A549 (cell line): ENCODE measurements at regions not wholly inside any gene's neighbourhood (a gene's known extent, or its start where the extent isn't known, plus 50 kb on each side); places are given as distances from the start of the nearest gene placed in this dataset.

Source experiments
- ATAC-seq, 2 experiments: fragments of 200-7000 bp in 1 of 2; fragments of >200 bp in 1 of 2; cut with Nextera tagmentation in 1 of 2; cut with Tn5 transposase in 1 of 2; 3 replicates each; pipeline versions ENCODE4 v1.8.0 to v1.9.1; 2018 to 2020; ENCODE audit warnings: mild to moderate bottlenecking in 1 of 2, moderate library complexity in 1 of 2
- CTCF ChIA-PET: fragments of 300-600 bp; sonication (Branson Sonifier 250); formaldehyde crosslinking; extraction: SDS; loops from one replicate; lab custom pipeline; 2021; ENCODE audit warnings: antibody characterized with exemption, inconsistent platforms; lab: Yijun Ruan, JAX
- POLR2A ChIA-PET: fragments of 350-600 bp; formaldehyde crosslinking; extraction: SDS; loops from one replicate; lab custom pipeline; 2021; ENCODE audit warnings: antibody characterized with exemption, inconsistent platforms; lab: Yijun Ruan, JAX
- DNase-seq, 2 experiments: peaks; one replicate each; pipeline versions ENCODE4 v3.0.0 to v3.0.0-alpha.2; 2011 to 2016; ENCODE audit warnings: low read depth in 1 of 2, low spot score in 1 of 2
- FAIRE-seq: peaks from 2 replicates; lab custom pipeline; 2011; peaks lifted over from hg19 to GRCh38; lab: Jason Lieb, UNC
- H3K27ac ChIP-seq, 2 experiments: fragments of >200 bp; sonication (Bioruptor Twin); formaldehyde crosslinking; 3 replicates each; pipeline ENCODE4 v1.5.1; 2016 to 2017
- H3K4me1 ChIP-seq: fragments of >200 bp; sonication (Bioruptor Twin); formaldehyde crosslinking; 3 replicates; pipeline ENCODE4 v1.6.1; 2016
- H3K4me2 ChIP-seq: fragments of >200 bp; sonication (Bioruptor Twin); formaldehyde crosslinking; 3 replicates; pipeline ENCODE4 v1.6.1; 2016
- H3K4me3 ChIP-seq: fragments of >200 bp; sonication (Bioruptor Twin); formaldehyde crosslinking; 3 replicates; pipeline ENCODE4 v1.5.1; 2016
- H3K9me3 ChIP-seq: fragments of >200 bp; sonication (Bioruptor Twin); formaldehyde crosslinking; 3 replicates; pipeline ENCODE4 v1.6.1; 2016
- BHLHE40 ChIP-seq: IDR thresholded peaks from 2 replicates; pipeline ENCODE4 v1.6.1; 2012; ENCODE audit warnings: low read depth, low read length, inconsistent platforms
- EHF ChIP-seq: fragments of 250-450 bp; sonication (Bioruptor Pico); IDR thresholded peaks from 2 replicates; pipeline ENCODE4 v1.5.0; 2020; ENCODE audit warnings: mild to moderate bottlenecking
- EHMT2 ChIP-seq: fragments of 200-600 bp; sonication (generic); IDR thresholded peaks from 2 replicates; pipeline ENCODE4 v1.6.1; 2016; ENCODE audit warnings: antibody characterized with exemption, low read depth, mild to moderate bottlenecking, moderate library complexity
- HDAC2 ChIP-seq: fragments of 200-600 bp; sonication (generic); IDR thresholded peaks from 2 replicates; pipeline ENCODE4 v1.6.1; 2016
- HOXB13 ChIP-seq: fragments of 250-450 bp; sonication (Bioruptor Pico); IDR thresholded peaks from 2 replicates; pipeline ENCODE4 v1.5.0; 2020; ENCODE audit warnings: low read depth, mild to moderate bottlenecking, moderate library complexity
- JUN ChIP-seq, 2 experiments: fragments of >200 bp; sonication (Bioruptor Twin); formaldehyde crosslinking; IDR thresholded peaks; 2 replicates in 1 of 2; 3 replicates in 1 of 2; pipeline ENCODE4 v1.6.1; 2016 to 2017
- JUNB ChIP-seq: fragments of >200 bp; sonication (Bioruptor Twin); formaldehyde crosslinking; IDR thresholded peaks from 2 replicates; pipeline ENCODE4 v1.6.1; 2016
- MYC ChIP-seq: IDR thresholded peaks from 2 replicates; pipeline ENCODE4 v1.6.1; 2012; ENCODE audit warnings: mild to moderate bottlenecking, inconsistent platforms, low read length, improper control_type of control experiment, borderline replicate concordance
- NFE2L2 ChIP-seq: fragments of 150-350 bp; conservative IDR thresholded peaks from 2 replicates; pipeline ENCODE4 v1.6.1; 2014; ENCODE audit warnings: low read length
- NPAS2 ChIP-seq: fragments of 250-450 bp; sonication (Bioruptor Pico); IDR thresholded peaks from 2 replicates; pipeline ENCODE4 v1.8.0; 2022; ENCODE audit warnings: mild to moderate bottlenecking, moderate library complexity, borderline replicate concordance
- NR3C1 ChIP-seq: fragments of >200 bp; sonication (Bioruptor Twin); formaldehyde crosslinking; IDR thresholded peaks from 3 replicates; pipeline ENCODE4 v1.6.1; 2017
- RCOR1 ChIP-seq: fragments of 150-350 bp; IDR thresholded peaks from 2 replicates; pipeline ENCODE4 v1.6.1; 2014; ENCODE audit warnings: antibody characterized with exemption, low read length, low read depth
- RFX5 ChIP-seq: fragments of 450-650 bp; IDR thresholded peaks from 2 replicates; pipeline ENCODE4 v1.7.1; 2014; ENCODE audit warnings: antibody characterized with exemption, mild to moderate bottlenecking, moderate library complexity
- RNF2 ChIP-seq: fragments of 200-600 bp; sonication (generic); IDR thresholded peaks from 2 replicates; pipeline ENCODE4 v1.6.1; 2016; ENCODE audit warnings: low read depth, mild to moderate bottlenecking, antibody characterized with exemption, moderate library complexity, borderline replicate concordance
- SMC3 ChIP-seq: fragments of >200 bp; sonication (Bioruptor Twin); formaldehyde crosslinking; IDR thresholded peaks from 3 replicates; pipeline ENCODE4 v1.6.1; 2018; ENCODE audit warnings: inconsistent platforms
- ZC3H11A ChIP-seq: fragments of 450-650 bp; IDR thresholded peaks from 2 replicates; pipeline ENCODE4 v1.6.1; 2014; ENCODE audit warnings: antibody characterized with exemption, mild to moderate bottlenecking
- ZNF302 ChIP-seq: fragments of 250-450 bp; sonication (Bioruptor Pico); IDR thresholded peaks from 2 replicates; pipeline ENCODE4 v1.9.0; 2021; ENCODE audit warnings: inconsistent platforms, mild to moderate bottlenecking, moderate library complexity
- WGBS: methylation state at CpG from one replicate; pipeline ENCODE4 v1.1.6; 2017; ENCODE audit errors: missing lambda C conversion rate; 5-methylcytosine and 5-hydroxymethylcytosine counted together
- TF ChIP-seq, protein P1 (sequence below): IDR thresholded peaks from 2 replicates; pipeline ENCODE4 v1.6.1; 2012
- TF ChIP-seq, protein P2 (sequence below): fragments of >200 bp; sonication (Bioruptor Twin); formaldehyde crosslinking; IDR thresholded peaks from 2 replicates; pipeline ENCODE4 v1.6.1; 2016
- TF ChIP-seq, protein P3 (sequence below): fragments of 250-450 bp; sonication (Bioruptor Pico); IDR thresholded peaks from 2 replicates; pipeline ENCODE4 v1.5.0; 2020; ENCODE audit warnings: low read depth, mild to moderate bottlenecking, moderate library complexity
- TF ChIP-seq, protein P4 (sequence below): fragments of 450-650 bp; IDR thresholded peaks from 2 replicates; pipeline ENCODE4 v1.6.1; 2014; ENCODE audit warnings: antibody characterized with exemption
- TF ChIP-seq, protein P5 (sequence below): fragments of 150-350 bp; IDR thresholded peaks from 2 replicates; pipeline ENCODE4 v1.6.1; 2014; ENCODE audit warnings: low read depth, mild to moderate bottlenecking, low read length
- TF ChIP-seq, protein P6 (sequence below): fragments of >200 bp; sonication (Bioruptor Twin); formaldehyde crosslinking; IDR thresholded peaks from 3 replicates; pipeline ENCODE4 v1.6.1; 2016
- TF ChIP-seq, protein P7 (sequence below): IDR thresholded peaks from 2 replicates; pipeline ENCODE4 v1.6.1; 2012

DNA sequence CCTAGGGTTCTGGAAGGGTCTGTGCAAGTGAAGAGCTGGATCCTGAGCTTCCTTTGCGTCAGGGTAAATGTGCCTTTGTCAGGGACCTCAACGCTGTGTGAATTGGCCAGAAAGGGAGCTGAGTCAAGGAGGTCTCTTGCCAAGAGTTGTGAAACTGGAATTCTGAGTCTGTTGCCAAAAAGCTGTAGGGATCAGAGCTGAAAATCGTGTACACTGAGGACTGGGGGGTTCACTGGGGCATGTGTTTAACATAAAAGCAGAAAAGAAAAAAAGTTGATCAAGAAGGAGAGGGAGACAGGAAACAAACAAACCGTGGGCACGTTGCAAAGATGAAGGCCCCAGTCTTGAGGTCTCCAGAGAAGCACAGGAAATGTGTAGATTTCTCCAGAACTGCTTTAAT, 1081.5 kb downstream of the VRK1 start:
- Histone ChIP-seq H3K9me3 (no peaks in the 10 kb centered on the region; the same call in 2 of the 3 replicates), H3K27ac (no peak overlapping the region), H3K4me3 (no peak overlapping the region), H3K4me2 (no peak overlapping the region)
- CTCF ChIA-PET = no interaction called here
- WGBS = 0% methylated on average over 5 of the region's 5 CpGs
- FAIRE-seq = no peak
- TF ChIP-seq NPAS2 (no peak), NFE2L2 (no peak), EHMT2 (no peak)
- TF ChIP-seq, protein P1, sequence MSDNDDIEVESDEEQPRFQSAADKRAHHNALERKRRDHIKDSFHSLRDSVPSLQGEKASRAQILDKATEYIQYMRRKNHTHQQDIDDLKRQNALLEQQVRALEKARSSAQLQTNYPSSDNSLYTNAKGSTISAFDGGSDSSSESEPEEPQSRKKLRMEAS = no peak
- TF ChIP-seq, protein P2, sequence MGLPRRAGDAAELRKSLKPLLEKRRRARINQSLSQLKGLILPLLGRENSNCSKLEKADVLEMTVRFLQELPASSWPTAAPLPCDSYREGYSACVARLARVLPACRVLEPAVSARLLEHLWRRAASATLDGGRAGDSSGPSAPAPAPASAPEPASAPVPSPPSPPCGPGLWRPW = no peak
- TF ChIP-seq, all 56 proteins: peak for 0
- DNase-seq (no peak), ATAC-seq (no peak)
- no peaks in the 10 kb centered on the region for H3K4me1 ChIP-seq
- POLR2A ChIA-PET = no interaction called here

DNA sequence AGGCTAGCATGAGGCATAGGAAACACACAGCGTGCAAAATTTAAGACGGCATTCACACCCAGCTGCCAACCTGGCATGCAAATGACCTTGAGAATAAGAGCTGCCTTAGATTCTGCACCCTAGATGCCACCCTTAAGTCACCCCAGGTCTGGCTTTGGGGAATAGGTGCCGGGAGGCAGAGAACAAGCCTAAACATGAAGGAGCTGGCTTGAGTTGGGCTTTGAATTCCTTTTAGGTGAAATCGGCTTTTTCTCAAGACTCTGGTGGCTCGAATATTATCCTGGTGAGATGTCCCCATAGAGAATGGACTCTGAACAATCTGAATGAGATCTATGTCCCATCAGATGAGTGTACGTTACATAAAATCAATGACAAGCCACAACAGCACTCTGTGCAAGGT, 1090.5 kb downstream of the VRK1 start:
- H3K4me2 ChIP-seq = no peak overlapping the region
- DNase-seq (no peak), FAIRE-seq (no peak), ATAC-seq (no peak)
- H3K9me3 ChIP-seq = no peaks in the 10 kb centered on the region
- ChIA-PET CTCF (no interaction called here), POLR2A (no interaction called here)
- WGBS = 18% methylated on average over 6 of the region's 6 CpGs
- TF ChIP-seq RFX5 = no peak
- TF ChIP-seq, protein P3, sequence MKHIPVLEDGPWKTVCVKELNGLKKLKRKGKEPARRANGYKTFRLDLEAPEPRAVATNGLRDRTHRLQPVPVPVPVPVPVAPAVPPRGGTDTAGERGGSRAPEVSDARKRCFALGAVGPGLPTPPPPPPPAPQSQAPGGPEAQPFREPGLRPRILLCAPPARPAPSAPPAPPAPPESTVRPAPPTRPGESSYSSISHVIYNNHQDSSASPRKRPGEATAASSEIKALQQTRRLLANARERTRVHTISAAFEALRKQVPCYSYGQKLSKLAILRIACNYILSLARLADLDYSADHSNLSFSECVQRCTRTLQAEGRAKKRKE (CRISPR knock-in tag) = no peak
- no peak for TF ChIP-seq JUN (IDR thresholded peaks at IDR 0.05)
- no peak for TF ChIP-seq MYC
- TF ChIP-seq JUNB = no peak
- TF ChIP-seq HDAC2 = no peak
- no peaks in the 10 kb centered on the region for H3K4me1 ChIP-seq
- H3K4me3 ChIP-seq = no peak overlapping the region
- no peak overlapping the region for H3K27ac ChIP-seq

DNA sequence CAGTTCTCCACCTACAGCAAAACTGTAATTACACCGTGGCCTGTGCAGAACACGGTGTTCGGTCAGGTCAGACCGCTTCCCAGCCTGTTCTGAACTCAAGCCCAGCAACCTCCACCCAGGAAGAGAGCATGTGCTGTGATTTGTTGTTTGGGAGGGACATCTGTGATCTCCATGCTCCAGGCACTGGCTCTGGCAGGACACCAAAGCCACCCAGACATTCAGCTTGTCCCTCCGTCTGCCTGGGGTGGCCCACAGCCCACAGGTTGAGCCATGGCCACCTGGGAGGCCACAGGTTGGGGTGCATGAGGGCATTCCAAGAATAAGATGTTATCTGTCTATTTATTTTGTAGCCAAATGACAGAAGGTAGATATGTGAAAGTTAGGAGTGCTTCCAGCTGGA, 1091.1 kb downstream of the VRK1 start:
- no peak overlapping the region for H3K27ac ChIP-seq
- ChIA-PET CTCF (no interaction called here), POLR2A (no interaction called here)
- TF ChIP-seq, protein P3 (CRISPR knock-in tag) = no peak
- TF ChIP-seq ZNF302 (CRISPR knock-in tag) = no peak
- TF ChIP-seq, protein P4, sequence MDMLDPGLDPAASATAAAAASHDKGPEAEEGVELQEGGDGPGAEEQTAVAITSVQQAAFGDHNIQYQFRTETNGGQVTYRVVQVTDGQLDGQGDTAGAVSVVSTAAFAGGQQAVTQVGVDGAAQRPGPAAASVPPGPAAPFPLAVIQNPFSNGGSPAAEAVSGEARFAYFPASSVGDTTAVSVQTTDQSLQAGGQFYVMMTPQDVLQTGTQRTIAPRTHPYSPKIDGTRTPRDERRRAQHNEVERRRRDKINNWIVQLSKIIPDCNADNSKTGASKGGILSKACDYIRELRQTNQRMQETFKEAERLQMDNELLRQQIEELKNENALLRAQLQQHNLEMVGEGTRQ = no peak
- TF ChIP-seq BHLHE40 = no peak
- TF ChIP-seq ZC3H11A = no peak
- no peak for TF ChIP-seq RCOR1
- TF ChIP-seq SMC3 = no peak
- TF ChIP-seq, protein P5, sequence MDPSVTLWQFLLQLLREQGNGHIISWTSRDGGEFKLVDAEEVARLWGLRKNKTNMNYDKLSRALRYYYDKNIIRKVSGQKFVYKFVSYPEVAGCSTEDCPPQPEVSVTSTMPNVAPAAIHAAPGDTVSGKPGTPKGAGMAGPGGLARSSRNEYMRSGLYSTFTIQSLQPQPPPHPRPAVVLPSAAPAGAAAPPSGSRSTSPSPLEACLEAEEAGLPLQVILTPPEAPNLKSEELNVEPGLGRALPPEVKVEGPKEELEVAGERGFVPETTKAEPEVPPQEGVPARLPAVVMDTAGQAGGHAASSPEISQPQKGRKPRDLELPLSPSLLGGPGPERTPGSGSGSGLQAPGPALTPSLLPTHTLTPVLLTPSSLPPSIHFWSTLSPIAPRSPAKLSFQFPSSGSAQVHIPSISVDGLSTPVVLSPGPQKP = no peak
- TF ChIP-seq RNF2 = no peak
- TF ChIP-seq HDAC2 = no peak
- TF ChIP-seq NR3C1 = no peak
- no peak for TF ChIP-seq EHF (CRISPR knock-in tag)
- TF ChIP-seq, protein P6, sequence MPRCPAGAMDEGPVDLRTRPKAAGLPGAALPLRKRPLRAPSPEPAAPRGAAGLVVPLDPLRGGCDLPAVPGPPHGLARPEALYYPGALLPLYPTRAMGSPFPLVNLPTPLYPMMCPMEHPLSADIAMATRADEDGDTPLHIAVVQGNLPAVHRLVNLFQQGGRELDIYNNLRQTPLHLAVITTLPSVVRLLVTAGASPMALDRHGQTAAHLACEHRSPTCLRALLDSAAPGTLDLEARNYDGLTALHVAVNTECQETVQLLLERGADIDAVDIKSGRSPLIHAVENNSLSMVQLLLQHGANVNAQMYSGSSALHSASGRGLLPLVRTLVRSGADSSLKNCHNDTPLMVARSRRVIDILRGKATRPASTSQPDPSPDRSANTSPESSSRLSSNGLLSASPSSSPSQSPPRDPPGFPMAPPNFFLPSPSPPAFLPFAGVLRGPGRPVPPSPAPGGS = no peak
- TF ChIP-seq, protein P7, sequence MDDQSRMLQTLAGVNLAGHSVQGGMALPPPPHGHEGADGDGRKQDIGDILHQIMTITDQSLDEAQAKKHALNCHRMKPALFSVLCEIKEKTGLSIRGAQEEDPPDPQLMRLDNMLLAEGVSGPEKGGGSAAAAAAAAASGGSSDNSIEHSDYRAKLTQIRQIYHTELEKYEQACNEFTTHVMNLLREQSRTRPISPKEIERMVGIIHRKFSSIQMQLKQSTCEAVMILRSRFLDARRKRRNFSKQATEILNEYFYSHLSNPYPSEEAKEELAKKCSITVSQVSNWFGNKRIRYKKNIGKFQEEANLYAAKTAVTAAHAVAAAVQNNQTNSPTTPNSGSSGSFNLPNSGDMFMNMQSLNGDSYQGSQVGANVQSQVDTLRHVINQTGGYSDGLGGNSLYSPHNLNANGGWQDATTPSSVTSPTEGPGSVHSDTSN = no peak
- no peak for TF ChIP-seq RFX5
- no peak for TF ChIP-seq HOXB13
- no peak for ATAC-seq
- DNase-seq = no peak
- no peak for FAIRE-seq
- H3K9me3 ChIP-seq = no peaks in the 10 kb centered on the region
- 8% methylated on average over 5 of the region's 5 CpGs for WGBS
- H3K4me2 ChIP-seq = no peak overlapping the region
- no peaks in the 10 kb centered on the region for H3K4me1 ChIP-seq
- no peak overlapping the region for H3K4me3 ChIP-seq
